DND-41 (cell line): ENCODE measurements at regions not wholly inside any gene's neighbourhood (a gene's known extent, or its start where the extent isn't known, plus 50 kb on each side); places are given as distances from the start of the nearest gene placed in this dataset.

ENCODE experiments used
- CTCF ChIP-seq: IDR thresholded peaks from 2 replicates; pipeline ENCODE4 v1.5.1; 2012; ENCODE audit warnings: borderline replicate concordance, low read length, moderate library complexity, mild to moderate bottlenecking; ENCODE audit not compliant: poor library complexity, severe bottlenecking; ENCODE audit errors: extremely low read depth
- EZH2 ChIP-seq: IDR thresholded peaks from 3 replicates; pipeline ENCODE4 v1.6.1; 2012; ENCODE audit warnings: borderline replicate concordance, low read depth, mild to moderate bottlenecking, moderate library complexity, low read length, inconsistent platforms; ENCODE audit not compliant: severe bottlenecking

GRCh38 chr5:52504584-52505240 is 283.0 kb upstream of the ITGA1 start:
- TF ChIP-seq EZH2 (no peak), CTCF (no peak)
